GM13976 (cell line): ENCODE measurements at regions not wholly inside any gene's neighbourhood (a gene's known extent, or its start where the extent isn't known, plus 50 kb on each side); places are given as distances from the start of the nearest gene placed in this dataset.

Experiments used
- DNase-seq: peaks from one replicate; pipeline ENCODE4 v3.0.0; 2012; ENCODE audit warnings: low spot score
- CTCF ChIP-seq: IDR thresholded peaks from 2 replicates; pipeline ENCODE4 v1.5.1; 2012; ENCODE audit warnings: borderline replicate concordance, mild to moderate bottlenecking; ENCODE audit not compliant: insufficient read depth; ENCODE audit errors: extremely low read depth, missing control alignments, control extremely low read depth
- in situ Hi-C: fragments of 300-500 bp; cut with MboI; formaldehyde crosslinking; loops from one replicate; pipeline ENCODE4 v1.12.0; 2022; ENCODE audit warnings: low sequenced_read_pairs, mixed read lengths, inconsistent platforms; ENCODE audit not compliant: unreplicated experiment

- no peak for TF ChIP-seq CTCF
- in situ Hi-C loops = no loop called here
Measured at GRCh38 chr9:61673664-61674381, 484.0 kb downstream of the SPATA31A7 start.

GRCh38 chr9:61674465-61674864 lies 484.6 kb downstream of the SPATA31A7 start:
- peak; percentile 1 for DNase-seq
- TF ChIP-seq CTCF = no peak
- in situ Hi-C loops = no loop called here

More at GRCh38 chr9:61673664-61674381, 484.0 kb downstream of the SPATA31A7 start:
- peak; percentile 1 for DNase-seq

GRCh38 chr9:61674882-61675281 lies 485.0 kb downstream of the SPATA31A7 start:
- no peak for DNase-seq
- TF ChIP-seq CTCF = no peak
- in situ Hi-C loops = no loop called here
